ENCODE measurements at regions not wholly inside any gene's neighbourhood (a gene's known extent, or its start where the extent isn't known, plus 50 kb on each side); places are given as distances from the start of the nearest gene placed in this dataset.

DNA sequence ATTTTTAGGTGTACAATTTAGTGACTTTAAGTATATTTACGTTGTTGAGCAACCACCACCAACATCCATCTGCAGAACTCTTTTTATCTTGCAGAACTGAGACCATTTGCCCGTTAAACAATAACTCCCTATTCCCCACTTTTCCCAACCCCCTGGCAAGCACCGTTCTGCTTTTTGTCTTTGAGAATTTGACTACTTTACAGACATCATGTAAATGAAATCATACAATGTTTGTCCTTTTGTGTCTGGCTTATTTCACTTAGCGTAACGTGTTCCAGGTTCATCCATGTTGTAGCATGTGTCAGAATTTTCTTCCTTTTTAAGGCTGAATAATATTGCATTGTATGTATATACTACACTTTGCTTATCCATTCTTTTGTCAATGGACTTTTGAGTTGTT lies 201.5 kb downstream of the DACT1 start:
- TF ChIP-seq EP300 (IDR thresholded peaks at IDR 0.05) (no peak), POLR2A (IDR thresholded peaks at IDR 0.05) (no peak)
- TF ChIP-seq, protein P1, sequence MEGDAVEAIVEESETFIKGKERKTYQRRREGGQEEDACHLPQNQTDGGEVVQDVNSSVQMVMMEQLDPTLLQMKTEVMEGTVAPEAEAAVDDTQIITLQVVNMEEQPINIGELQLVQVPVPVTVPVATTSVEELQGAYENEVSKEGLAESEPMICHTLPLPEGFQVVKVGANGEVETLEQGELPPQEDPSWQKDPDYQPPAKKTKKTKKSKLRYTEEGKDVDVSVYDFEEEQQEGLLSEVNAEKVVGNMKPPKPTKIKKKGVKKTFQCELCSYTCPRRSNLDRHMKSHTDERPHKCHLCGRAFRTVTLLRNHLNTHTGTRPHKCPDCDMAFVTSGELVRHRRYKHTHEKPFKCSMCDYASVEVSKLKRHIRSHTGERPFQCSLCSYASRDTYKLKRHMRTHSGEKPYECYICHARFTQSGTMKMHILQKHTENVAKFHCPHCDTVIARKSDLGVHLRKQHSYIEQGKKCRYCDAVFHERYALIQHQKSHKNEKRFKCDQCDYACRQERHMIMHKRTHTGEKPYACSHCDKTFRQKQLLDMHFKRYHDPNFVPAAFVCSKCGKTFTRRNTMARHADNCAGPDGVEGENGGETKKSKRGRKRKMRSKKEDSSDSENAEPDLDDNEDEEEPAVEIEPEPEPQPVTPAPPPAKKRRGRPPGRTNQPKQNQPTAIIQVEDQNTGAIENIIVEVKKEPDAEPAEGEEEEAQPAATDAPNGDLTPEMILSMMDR (IDR thresholded peaks at IDR 0.05), result no peak
